Loucy (cell line): ENCODE measurements at regions not wholly inside any gene's neighbourhood (a gene's known extent, or its start where the extent isn't known, plus 50 kb on each side); places are given as distances from the start of the nearest gene placed in this dataset.
"Not testable (repeated sequence)": the region's sequence is repeated elsewhere in the genome, so short reads cannot be mapped to it uniquely, and the experiment has no call there.

Experiments used
- CTCF ChIP-seq: fragments of 200-600 bp; sonication (generic); conservative IDR thresholded peaks from 2 replicates; pipeline ENCODE4 v1.5.1; 2014; ENCODE audit warnings: mild to moderate bottlenecking, antibody characterized with exemption, low read length
- EZH2phosphoT487 ChIP-seq: fragments of 200-600 bp; IDR thresholded peaks from 2 replicates; pipeline ENCODE4 v1.6.1; 2018; ENCODE audit warnings: antibody characterized with exemption, mild to moderate bottlenecking, moderate library complexity, borderline replicate concordance

GRCh38 chr1:120503284-120503683 is 88.4 kb downstream of the NBPF8 start:
- TF ChIP-seq CTCF, EZH2phosphoT487: not testable (repeated sequence)
